Hypothalamus (tissue), 51 donors: ENCODE measurements at regions not wholly inside any gene's neighbourhood (a gene's known extent, or its start where the extent isn't known, plus 50 kb on each side); places are given as distances from the start of the nearest gene placed in this dataset.

ENCODE experiments used
- DNase-seq, 51 donors: peaks; one replicate each; lab custom pipeline; 2025; lab: John Stamatoyannopoulos, UW

- DNase-seq = no peak
These were observed 122.3 kb downstream of the SPATA19 start for GRCh38 chr11:133723056-133723455.

DNA sequence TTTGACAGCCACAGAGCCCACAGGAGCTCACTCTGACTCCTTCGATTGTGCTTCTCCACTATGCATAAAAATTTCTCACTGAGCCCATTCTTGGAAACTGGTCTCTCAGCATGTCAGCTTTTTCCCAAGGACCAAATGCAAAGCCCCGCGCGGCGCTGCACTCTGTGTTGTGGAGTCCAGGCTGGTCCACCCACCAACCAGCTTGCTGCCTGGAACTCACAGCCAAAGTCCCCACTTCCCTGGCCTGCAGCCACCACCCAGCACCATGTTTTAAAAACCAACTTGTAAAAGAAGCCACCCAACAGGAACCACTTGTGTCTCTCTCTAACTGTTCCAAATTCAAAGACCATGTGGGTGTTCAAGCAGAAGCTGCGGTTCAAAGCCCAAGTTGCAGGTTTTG is 124.4 kb downstream of the SPATA19 start:
- peak in 1 of 51 donors; percentile 22 for DNase-seq

DNA sequence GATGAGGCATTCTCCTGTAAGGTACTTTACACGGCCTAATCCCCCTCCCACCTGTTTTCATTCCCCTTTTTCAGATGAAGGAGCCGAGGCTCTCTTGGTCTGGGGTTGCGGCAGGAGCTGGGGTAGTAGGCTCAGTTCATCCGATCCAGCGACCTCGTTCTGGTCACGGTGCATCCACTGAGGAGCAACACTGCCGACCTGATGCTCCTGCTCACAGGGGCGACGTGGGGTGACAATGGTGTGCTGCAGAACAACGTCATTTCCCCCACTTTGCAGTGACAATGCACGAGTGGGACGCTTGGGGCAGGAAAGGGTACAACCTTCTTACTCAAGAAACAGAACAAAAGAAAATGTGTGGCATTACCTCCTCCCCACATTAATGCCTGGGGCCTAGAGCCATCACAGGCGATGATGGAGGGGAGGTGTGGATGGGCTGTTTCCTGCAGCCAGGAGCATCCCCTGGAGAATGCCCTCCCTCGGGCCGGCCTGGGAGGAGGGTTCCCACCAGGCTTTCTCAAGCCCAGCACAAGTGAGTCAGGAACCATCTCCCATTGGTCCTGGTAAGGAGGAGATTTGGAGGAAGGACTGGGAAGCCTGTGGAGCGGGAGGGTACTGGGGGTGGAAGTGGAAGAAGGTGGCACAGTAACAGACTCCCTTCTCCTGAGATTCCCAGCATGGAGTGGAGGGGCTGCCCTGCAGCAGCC is 125.6 kb downstream of the SPATA19 start:
- no peak for DNase-seq

- DNase-seq = no peak
These were observed 126.5 kb downstream of the SPATA19 start for GRCh38 chr11:133718831-133719230.

DNA sequence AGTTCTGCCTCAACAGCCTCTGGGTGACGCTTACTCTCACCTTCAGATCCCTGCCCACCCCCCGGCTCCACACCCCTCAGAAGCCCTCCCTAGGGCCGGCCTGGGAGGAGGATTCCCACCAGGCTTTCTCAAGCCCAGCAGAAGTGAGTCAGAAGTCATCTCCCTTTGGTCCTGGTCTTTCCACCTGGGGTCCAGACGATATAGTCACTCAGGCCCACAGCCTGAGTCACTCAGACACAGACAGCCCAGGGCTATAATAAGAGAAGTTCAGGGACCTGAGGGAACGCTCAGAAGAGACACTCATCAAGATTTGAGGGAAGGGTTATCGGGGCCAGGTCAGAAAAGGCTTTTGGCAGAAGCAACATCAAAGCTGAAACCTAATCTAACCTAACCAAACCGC is 127.1 kb downstream of the SPATA19 start:
- DNase-seq = no peak

GRCh38 chr11:133716602-133717001 is 128.7 kb downstream of the SPATA19 start:
- no peak for DNase-seq

- DNase-seq = no peak
These were observed 129.7 kb downstream of the SPATA19 start for GRCh38 chr11:133715602-133716001.

DNA sequence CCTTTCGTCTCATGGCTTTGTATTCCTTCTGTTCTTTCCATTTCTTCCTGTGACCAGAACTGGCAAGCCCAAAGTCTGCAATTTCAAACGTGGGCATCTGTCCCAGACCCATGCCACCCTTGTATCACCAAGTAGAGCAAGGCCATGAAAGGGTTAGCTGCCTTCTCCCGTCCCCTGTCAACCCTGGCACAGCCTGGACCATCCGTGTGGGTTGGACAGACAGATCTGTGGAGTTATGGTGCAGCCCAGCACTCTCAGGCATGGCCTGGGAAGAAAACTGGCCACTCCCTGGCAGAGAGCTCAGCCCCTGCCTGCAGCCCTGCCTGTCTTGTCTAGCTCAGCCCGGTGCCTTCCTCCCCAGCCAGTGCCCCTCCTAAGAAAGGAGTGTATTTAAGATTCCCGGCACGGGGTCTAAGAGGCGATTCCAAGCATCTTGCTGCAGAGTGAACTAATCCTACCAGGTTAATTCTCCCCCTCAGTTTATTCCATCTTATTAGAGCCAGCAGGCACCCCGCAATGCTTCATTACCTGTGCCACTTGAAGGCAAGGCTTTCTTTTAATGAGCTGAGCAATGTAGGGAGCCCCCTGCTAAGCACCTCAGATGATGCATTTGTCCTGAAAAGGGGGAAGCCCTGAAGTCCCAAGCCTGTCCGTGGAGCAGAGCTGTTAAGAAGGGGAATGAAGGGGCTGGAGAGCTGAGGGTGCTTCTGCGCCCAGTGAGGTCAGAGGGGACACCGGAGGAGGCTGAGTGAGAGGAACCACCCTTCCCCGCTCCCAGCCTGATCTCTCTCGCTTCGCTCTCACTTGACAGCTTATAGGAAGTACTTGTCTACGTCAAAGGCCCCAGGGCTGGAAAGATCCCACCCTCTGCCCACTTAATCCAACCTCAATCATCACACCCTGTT is 130.6 kb downstream of the SPATA19 start:
- DNase-seq = no peak

DNA sequence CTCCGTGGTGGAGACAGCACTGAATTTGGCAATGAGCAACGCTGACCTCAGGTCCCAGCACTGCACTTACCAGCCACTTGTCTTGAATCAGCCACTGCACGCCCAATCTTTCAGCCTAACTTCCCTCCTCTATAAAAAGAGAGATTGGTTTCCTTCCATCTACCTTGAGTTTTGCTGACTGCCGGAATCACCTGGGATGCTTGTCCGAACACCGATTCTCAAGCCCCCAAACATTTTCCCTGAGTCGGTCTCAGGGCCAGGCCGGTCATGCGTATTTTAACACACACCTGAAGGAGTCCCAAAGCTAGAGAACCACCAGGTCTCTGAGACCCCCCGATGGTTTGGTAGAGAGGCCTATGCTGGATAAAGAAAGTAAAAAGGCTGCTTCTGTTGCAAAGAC is 131.5 kb downstream of the SPATA19 start:
- DNase-seq = no peak

GRCh38 chr11:133713406-133713805 is 131.9 kb downstream of the SPATA19 start:
- DNase-seq = no peak

- no peak for DNase-seq
These were observed 133.2 kb downstream of the SPATA19 start for GRCh38 chr11:133712051-133712560.

- DNase-seq = no peak
These were observed 133.8 kb downstream of the SPATA19 start for GRCh38 chr11:133711545-133711944.

DNA sequence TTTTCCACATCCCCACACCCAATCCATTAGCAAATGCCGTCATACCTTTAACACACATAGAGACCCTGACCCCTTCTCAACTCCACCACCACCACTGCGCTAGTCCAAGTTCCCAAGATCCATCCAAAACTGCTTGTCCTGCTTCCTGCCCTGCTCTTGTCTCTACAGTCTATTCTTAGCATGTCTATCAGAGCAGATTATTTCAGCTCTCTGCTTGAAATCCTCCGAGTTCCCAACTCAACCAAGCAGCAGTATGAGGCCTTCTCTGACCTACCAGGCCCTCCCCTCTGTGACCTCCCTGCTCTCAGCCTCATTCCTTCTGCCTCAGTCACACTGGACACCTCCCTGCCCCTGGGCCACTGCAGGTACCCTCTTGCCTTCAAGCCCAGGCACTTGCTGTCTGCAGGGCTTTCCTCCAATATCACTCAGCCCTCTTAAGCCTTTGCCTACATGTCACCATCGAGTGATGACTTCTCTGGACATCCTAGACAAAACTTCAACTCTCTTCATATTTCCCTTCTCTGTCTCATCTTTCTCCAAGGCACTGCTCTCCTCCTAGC is 134.6 kb downstream of the SPATA19 start:
- no peak for DNase-seq

GRCh38 chr11:133710241-133710640 is 135.1 kb downstream of the SPATA19 start:
- no peak for DNase-seq

DNA sequence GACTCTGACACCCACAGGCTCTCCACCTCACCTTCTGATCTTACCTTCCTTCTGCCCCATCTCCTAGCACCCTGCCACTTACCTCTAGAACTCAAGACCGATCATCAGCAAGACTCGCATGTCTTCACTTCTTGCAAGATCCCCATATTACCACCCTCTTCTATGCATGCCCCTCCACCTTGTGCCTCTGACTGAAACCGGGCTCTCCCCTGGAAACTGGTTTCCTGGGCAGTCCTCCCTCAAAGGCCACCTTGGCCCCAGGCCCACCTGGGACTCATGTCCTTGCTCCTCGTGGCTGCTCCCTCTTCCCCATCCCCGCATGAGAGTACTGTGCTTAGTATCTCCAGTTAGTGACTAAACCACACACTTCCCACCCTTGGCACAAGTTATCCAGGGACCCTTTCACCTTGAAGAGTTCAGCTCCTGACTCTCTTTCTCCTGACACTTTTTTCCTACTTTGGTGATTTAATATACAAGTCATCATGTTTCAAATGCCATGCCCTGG is 136.7 kb downstream of the SPATA19 start:
- no peak for DNase-seq

DNA sequence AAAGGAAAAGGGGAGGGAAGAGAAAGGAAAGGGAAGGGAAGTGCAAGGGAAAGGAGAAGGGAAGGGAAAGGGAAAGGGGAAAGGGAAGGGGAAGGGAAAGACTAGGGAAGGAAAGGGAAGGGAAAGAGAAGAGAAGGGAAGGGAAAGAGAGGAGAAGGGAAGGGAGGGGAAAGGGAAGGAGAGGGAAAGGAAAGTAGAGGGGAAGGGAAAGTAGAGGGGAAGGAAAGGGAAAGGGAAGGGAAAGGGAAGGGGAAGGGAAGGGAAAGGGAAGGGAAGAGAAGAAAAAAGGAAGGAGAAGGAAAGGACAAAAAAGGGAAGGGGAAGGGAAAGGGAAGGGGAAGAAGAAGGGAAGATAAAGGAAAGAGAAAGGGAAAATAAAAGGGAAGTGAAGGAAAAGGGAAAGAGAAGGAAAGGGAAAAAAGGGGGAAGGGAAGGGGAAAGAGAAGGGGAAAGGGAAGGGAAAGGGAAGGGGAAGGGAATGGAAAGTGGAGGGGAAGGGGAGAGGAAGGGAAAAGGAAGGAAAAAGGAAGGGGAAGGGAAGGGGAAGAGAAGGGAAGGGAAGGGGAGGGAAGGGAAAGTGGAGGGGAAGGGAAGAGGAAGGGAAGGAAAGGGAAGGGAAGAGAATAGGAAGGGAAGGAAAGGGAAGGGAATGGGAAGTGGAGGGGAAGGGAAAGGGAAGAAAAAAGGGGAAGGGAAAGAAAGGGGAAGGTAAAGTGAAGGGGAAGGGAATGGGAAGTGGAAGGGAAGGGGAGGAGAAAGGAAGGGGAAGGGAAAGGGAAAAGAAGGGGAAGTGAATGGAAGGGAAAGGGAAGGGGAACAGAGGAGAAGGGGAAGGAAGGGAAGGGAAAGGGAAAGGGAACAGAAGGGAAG is 138.2 kb downstream of the SPATA19 start:
- DNase-seq = no peak

- no peak for DNase-seq
These were observed 139.4 kb downstream of the SPATA19 start for GRCh38 chr11:133705873-133706272.

DNA sequence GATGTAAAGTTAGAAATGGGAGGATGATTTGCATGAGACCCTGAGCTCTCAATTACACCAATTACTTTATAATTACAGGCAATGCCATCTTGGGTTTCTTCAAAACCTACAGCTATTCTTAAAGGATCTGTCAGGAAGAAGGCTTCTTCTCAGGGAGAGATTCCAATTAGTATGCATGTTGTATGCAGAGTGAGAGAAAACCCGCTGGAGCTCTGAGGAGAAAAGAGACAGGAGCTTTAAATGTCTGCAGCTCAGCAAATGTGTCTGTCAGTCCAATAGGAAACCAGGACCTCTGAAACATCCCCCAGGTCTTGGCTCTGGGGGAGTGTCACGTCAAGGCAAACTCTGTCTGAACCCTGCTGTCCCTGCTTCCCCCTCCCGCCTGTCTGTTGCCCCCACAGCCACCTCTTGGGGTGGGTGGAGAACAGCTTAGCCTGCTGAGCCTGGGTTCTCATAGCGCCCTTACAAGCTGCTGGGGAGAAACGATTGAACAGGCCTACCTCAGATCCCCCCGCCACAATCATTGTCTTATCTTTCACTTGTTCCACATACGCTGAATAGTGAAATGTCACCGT is 140.2 kb downstream of the SPATA19 start:
- DNase-seq = no peak

DNA sequence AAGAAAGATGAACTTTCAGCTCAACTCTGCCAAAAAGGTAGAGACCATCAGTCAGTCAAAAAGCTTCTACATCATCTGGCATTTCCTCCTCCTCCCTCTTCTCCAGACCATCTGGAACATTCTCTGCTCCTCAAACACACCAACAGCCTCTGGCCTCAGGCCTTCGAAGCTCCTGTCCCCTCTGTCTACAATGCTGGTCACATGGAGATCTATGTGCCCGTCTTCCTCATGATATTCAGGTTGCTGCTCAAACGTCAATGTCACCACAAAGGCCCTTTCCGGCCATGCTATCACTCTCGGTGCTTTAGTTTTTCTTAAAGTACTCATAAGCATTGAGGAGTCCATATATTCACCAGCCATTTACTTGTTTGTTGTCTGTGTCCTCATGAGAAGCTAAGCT is 146.2 kb downstream of the SPATA19 start:
- no peak for DNase-seq

DNA sequence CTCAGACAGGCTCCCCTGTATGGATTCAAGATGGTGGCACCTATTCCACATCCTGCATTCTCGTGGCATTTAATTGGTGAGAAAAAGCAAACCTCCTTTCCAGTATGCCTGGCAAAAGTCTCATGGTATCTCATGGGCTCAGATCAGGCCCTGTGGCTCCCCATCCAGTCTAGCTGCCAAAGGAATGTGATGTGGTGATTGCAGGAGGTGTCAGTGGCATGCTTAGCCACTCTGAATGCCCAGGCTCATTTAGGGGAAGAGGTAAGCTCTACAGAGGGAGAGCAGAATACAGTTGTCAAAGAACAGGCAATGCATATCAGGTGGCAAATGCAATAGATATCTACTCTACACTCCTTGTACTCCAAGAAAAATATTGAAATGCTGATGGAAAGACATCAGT is 146.7 kb downstream of the SPATA19 start:
- no peak for DNase-seq
